MM.1S (cell line): ENCODE measurements at regions not wholly inside any gene's neighbourhood (a gene's known extent, or its start where the extent isn't known, plus 50 kb on each side); places are given as distances from the start of the nearest gene placed in this dataset.

Source experiments
- CTCF ChIP-seq: fragments of 300-600 bp; sonication (generic); IDR thresholded peaks from 2 replicates; pipeline ENCODE4 v1.5.1; 2016; ENCODE audit warnings: antibody characterized with exemption, low read length, mixed read lengths
- EZH2 ChIP-seq: fragments of 300-600 bp; sonication (generic); optimal IDR thresholded peaks from 2 replicates; pipeline ENCODE3; 2017; ENCODE audit warnings: low read depth, mild to moderate bottlenecking, antibody characterized with exemption, low read length, mixed read lengths

- TF ChIP-seq CTCF (no peak), EZH2 (no peak)
Observed at GRCh38 chr1:221071777-221072176, 192.5 kb downstream of the HLX start.
